Mesendoderm (in vitro differentiated cells): ENCODE measurements at regions not wholly inside any gene's neighbourhood (a gene's known extent, or its start where the extent isn't known, plus 50 kb on each side); places are given as distances from the start of the nearest gene placed in this dataset.

Experiments
- DNase-seq: peaks from one replicate; pipeline ENCODE4 v3.0.0; 2013
- H2AK5ac ChIP-seq: 2 replicates; pipeline ENCODE4 v1.6.1; 2013; ENCODE audit warnings: low read length, inconsistent platforms
- H2BK120ac ChIP-seq: 2 replicates; pipeline ENCODE4 v1.6.1; 2013; ENCODE audit warnings: low read depth, mild to moderate bottlenecking, low read length, moderate library complexity, mixed read lengths
- H2BK15ac ChIP-seq: replicated peaks from 2 replicates; pipeline ENCODE4 v1.6.1; 2013; ENCODE audit warnings: low read depth, mild to moderate bottlenecking, moderate library complexity
- H2BK5ac ChIP-seq: 2 replicates; pipeline ENCODE4 v1.6.1; 2013; ENCODE audit warnings: low read length, inconsistent platforms
- H3K18ac ChIP-seq: 2 replicates; pipeline ENCODE4 v1.6.1; 2013; ENCODE audit warnings: mild to moderate bottlenecking, low read length, mixed read lengths
- H3K23ac ChIP-seq: one replicate; pipeline ENCODE4 v1.6.1; 2013; ENCODE audit warnings: low read length
- H3K27ac ChIP-seq: 2 replicates; pipeline ENCODE4 v1.5.1; 2013; ENCODE audit warnings: low read depth, mild to moderate bottlenecking, inconsistent platforms, low read length, moderate library complexity
- H3K27me3 ChIP-seq: 2 replicates; pipeline ENCODE4 v1.6.1; 2013; ENCODE audit warnings: low read length, control low read depth, mild to moderate bottlenecking, inconsistent platforms; ENCODE audit not compliant: insufficient read depth, poor library complexity
- H3K36me3 ChIP-seq: 2 replicates; pipeline ENCODE4 v1.6.1; 2013; ENCODE audit warnings: low read length, inconsistent platforms; ENCODE audit not compliant: control insufficient read depth, insufficient read depth
- H3K4ac ChIP-seq: one replicate; pipeline ENCODE4 v1.6.1; 2013; ENCODE audit warnings: low read depth, mild to moderate bottlenecking, low read length, moderate library complexity
- H3K4me1 ChIP-seq: 2 replicates; pipeline ENCODE4 v1.6.1; 2013; ENCODE audit warnings: low read depth, low read length, inconsistent platforms; ENCODE audit not compliant: control insufficient read depth
- H3K4me2 ChIP-seq: 2 replicates; pipeline ENCODE4 v1.6.1; 2013; ENCODE audit warnings: low read length
- H3K4me3 ChIP-seq: 2 replicates; pipeline ENCODE4 v1.5.1; 2013; ENCODE audit warnings: mild to moderate bottlenecking, low read length
- H3K56ac ChIP-seq: one replicate; pipeline ENCODE4 v1.6.1; 2013; ENCODE audit warnings: low read length
- H3K79me1 ChIP-seq: 2 replicates; pipeline ENCODE4 v1.6.1; 2013; ENCODE audit warnings: low read length, inconsistent platforms
- H3K79me2 ChIP-seq: 2 replicates; pipeline ENCODE4 v1.6.1; 2013; ENCODE audit warnings: mild to moderate bottlenecking, low read length; ENCODE audit not compliant: control insufficient read depth, insufficient read depth
- H3K9ac ChIP-seq: 2 replicates; pipeline ENCODE4 v1.6.1; 2013; ENCODE audit warnings: low read length, inconsistent platforms
- H4K5ac ChIP-seq: one replicate; pipeline ENCODE4 v1.6.1; 2013; ENCODE audit warnings: low read length
- H4K8ac ChIP-seq: one replicate; pipeline ENCODE4 v1.6.1; 2013; ENCODE audit warnings: low read depth, mild to moderate bottlenecking, control low read depth, low read length, moderate library complexity
- WGBS: extraction: QIAGEN DNeasy Blood & Tissue Kit; methylation state at CpG from one replicate; pipeline ENCODE4 v1.1.7; 2013; ENCODE audit warnings: low lambda C conversion rate, missing lambda C conversion rate; ENCODE audit not compliant: insufficient coverage; ENCODE audit errors: extremely low coverage; 5-methylcytosine and 5-hydroxymethylcytosine counted together

- H2BK5ac ChIP-seq: no peak overlapping the region
- WGBS: no CpG with 5 or more reads among the region's 3 CpGs
- no peak overlapping the region for H3K23ac ChIP-seq
- no peak overlapping the region for H3K4me2 ChIP-seq
- H3K79me2 ChIP-seq: no peaks in the 10 kb centered on the region
- H3K36me3 ChIP-seq: no peaks in the 10 kb centered on the region
- no peak overlapping the region for H3K18ac ChIP-seq
- H2BK15ac ChIP-seq: no peak overlapping the region
- no peaks in the 10 kb centered on the region for H3K27me3 ChIP-seq
- H3K4me1 ChIP-seq: peaks cover 2% of the 10 kb centered on the region
- H2AK5ac ChIP-seq: no peak overlapping the region
- no peak overlapping the region for H4K8ac ChIP-seq
- H3K27ac ChIP-seq: no peak overlapping the region
- DNase-seq: no peak
- no peak overlapping the region for H3K9ac ChIP-seq
- no peak overlapping the region for H2BK120ac ChIP-seq
- H3K4me3 ChIP-seq: no peak overlapping the region
- no peak overlapping the region for H3K4ac ChIP-seq
- no peaks in the 10 kb centered on the region for H3K79me1 ChIP-seq
- no peak overlapping the region for H4K5ac ChIP-seq
- H3K56ac ChIP-seq: no peak overlapping the region
Observed at GRCh38 chr12:129959889-129960288, 56.1 kb upstream of the TMEM132D start.

- Histone ChIP-seq H2BK15ac (no peak overlapping the region), H4K8ac (no peak overlapping the region), H2BK120ac (no peak overlapping the region), H3K36me3 (no peaks in the 10 kb centered on the region), H3K18ac (no peak overlapping the region), H3K27me3 (no peaks in the 10 kb centered on the region), H3K27ac (no peak overlapping the region), H3K4me3 (no peak overlapping the region), H2BK5ac (no peak overlapping the region), H3K4me1 (peaks cover 2% of the 10 kb centered on the region), H3K23ac (no peak overlapping the region), H4K5ac (no peak overlapping the region), H3K79me1 (no peaks in the 10 kb centered on the region), H3K4me2 (no peak overlapping the region), H3K9ac (no peak overlapping the region), H3K79me2 (no peaks in the 10 kb centered on the region), H2AK5ac (no peak overlapping the region), H3K56ac (no peak overlapping the region), H3K4ac (no peak overlapping the region)
- WGBS: no CpG with 5 or more reads among the region's 4 CpGs
- no peak for DNase-seq
Observed at GRCh38 chr12:129961091-129961490, 57.3 kb upstream of the TMEM132D start.

GRCh38 chr12:129961856-129962255 lies 58.0 kb upstream of the TMEM132D start:
- no peak overlapping the region for H3K4ac ChIP-seq
- peaks cover 4% of the 10 kb centered on the region for H3K4me1 ChIP-seq
- H3K27ac ChIP-seq: no peak overlapping the region
- WGBS: no CpG with 5 or more reads among the region's 1 CpG
- DNase-seq: no peak
- H3K79me1 ChIP-seq: no peaks in the 10 kb centered on the region
- H3K9ac ChIP-seq: no peak overlapping the region
- H4K5ac ChIP-seq: no peak overlapping the region
- no peak overlapping the region for H4K8ac ChIP-seq
- no peak overlapping the region for H2BK120ac ChIP-seq
- H3K36me3 ChIP-seq: no peaks in the 10 kb centered on the region
- H2BK5ac ChIP-seq: no peak overlapping the region
- H3K18ac ChIP-seq: no peak overlapping the region
- H3K4me3 ChIP-seq: no peak overlapping the region
- H3K23ac ChIP-seq: no peak overlapping the region
- no peak overlapping the region for H2BK15ac ChIP-seq
- H3K27me3 ChIP-seq: no peaks in the 10 kb centered on the region
- no peak overlapping the region for H2AK5ac ChIP-seq
- H3K56ac ChIP-seq: no peak overlapping the region
- no peak overlapping the region for H3K4me2 ChIP-seq
- H3K79me2 ChIP-seq: no peaks in the 10 kb centered on the region

GRCh38 chr12:129964300-129964699 lies 60.5 kb upstream of the TMEM132D start:
- H3K36me3 ChIP-seq: no peaks in the 10 kb centered on the region
- WGBS: no CpG with 5 or more reads among the region's 7 CpGs
- H2BK5ac ChIP-seq: no peak overlapping the region
- H3K18ac ChIP-seq: no peak overlapping the region
- H3K4me2 ChIP-seq: no peak overlapping the region
- no peak overlapping the region for H3K56ac ChIP-seq
- H3K9ac ChIP-seq: no peak overlapping the region
- H2AK5ac ChIP-seq: no peak overlapping the region
- DNase-seq: no peak
- H3K27me3 ChIP-seq: no peaks in the 10 kb centered on the region
- no peak overlapping the region for H4K5ac ChIP-seq
- H3K4me3 ChIP-seq: no peak overlapping the region
- H3K4me1 ChIP-seq: peaks cover 4% of the 10 kb centered on the region
- no peak overlapping the region for H2BK120ac ChIP-seq
- H3K23ac ChIP-seq: no peak overlapping the region
- H3K27ac ChIP-seq: no peak overlapping the region
- H3K79me1 ChIP-seq: no peaks in the 10 kb centered on the region
- no peak overlapping the region for H4K8ac ChIP-seq
- no peak overlapping the region for H2BK15ac ChIP-seq
- no peak overlapping the region for H3K4ac ChIP-seq
- H3K79me2 ChIP-seq: no peaks in the 10 kb centered on the region

GRCh38 chr12:129964826-129965457 lies 61.1 kb upstream of the TMEM132D start:
- Histone ChIP-seq H2AK5ac (no peak overlapping the region), H3K27me3 (no peaks in the 10 kb centered on the region), H3K18ac (no peak overlapping the region), H3K79me1 (no peaks in the 10 kb centered on the region), H3K4me3 (no peak overlapping the region), H3K4ac (no peak overlapping the region), H3K27ac (no peak overlapping the region), H3K4me1 (peaks cover 4% of the 10 kb centered on the region), H3K4me2 (no peak overlapping the region), H3K36me3 (no peaks in the 10 kb centered on the region), H3K9ac (no peak overlapping the region), H3K23ac (no peak overlapping the region), H3K79me2 (no peaks in the 10 kb centered on the region), H4K8ac (no peak overlapping the region), H4K5ac (no peak overlapping the region), H2BK120ac (no peak overlapping the region), H2BK15ac (no peak overlapping the region), H3K56ac (no peak overlapping the region), H2BK5ac (no peak overlapping the region)
- WGBS: no CpG with 5 or more reads among the region's 5 CpGs
- DNase-seq: no peak
